Upper lobe of left lung (tissue), 4 donors: ENCODE measurements at regions not wholly inside any gene's neighbourhood (a gene's known extent, or its start where the extent isn't known, plus 50 kb on each side); places are given as distances from the start of the nearest gene placed in this dataset.
A peak's percentile ranks its signal among the peaks of the same experiment; 100 is the strongest.

Source experiments
- EP300 ChIP-seq, 4 donors: sonication (generic); formaldehyde crosslinking; IDR thresholded peaks; one replicate each; pipeline ENCODE4 v1.5.1; 2017; ENCODE audit warnings: antibody characterized with exemption in 4 of 4, control low read depth in 2 of 4
- POLR2A ChIP-seq, 4 donors: fragments of 450-650 bp; IDR thresholded peaks; one replicate each; pipeline ENCODE4 v1.5.1; 2016 to 2017; ENCODE audit warnings: antibody characterized with exemption in 4 of 4, mild to moderate bottlenecking in 2 of 4
- POLR2AphosphoS5 ChIP-seq, 2 donors: sonication (generic); formaldehyde crosslinking; IDR thresholded peaks; one replicate each; pipeline ENCODE4 v1.5.1; 2017; ENCODE audit warnings: antibody characterized with exemption in 2 of 2
- TF ChIP-seq, protein P1 (sequence below), 6 experiments: fragments of 450-650 bp in 4 of 6; fragments of 200-600 bp in 2 of 6; sonication (generic) in 2 of 6; IDR thresholded peaks; one replicate each; pipeline ENCODE4 v1.5.1; 2016 to 2019; ENCODE audit warnings: antibody characterized with exemption in 6 of 6

- TF ChIP-seq, protein P1, sequence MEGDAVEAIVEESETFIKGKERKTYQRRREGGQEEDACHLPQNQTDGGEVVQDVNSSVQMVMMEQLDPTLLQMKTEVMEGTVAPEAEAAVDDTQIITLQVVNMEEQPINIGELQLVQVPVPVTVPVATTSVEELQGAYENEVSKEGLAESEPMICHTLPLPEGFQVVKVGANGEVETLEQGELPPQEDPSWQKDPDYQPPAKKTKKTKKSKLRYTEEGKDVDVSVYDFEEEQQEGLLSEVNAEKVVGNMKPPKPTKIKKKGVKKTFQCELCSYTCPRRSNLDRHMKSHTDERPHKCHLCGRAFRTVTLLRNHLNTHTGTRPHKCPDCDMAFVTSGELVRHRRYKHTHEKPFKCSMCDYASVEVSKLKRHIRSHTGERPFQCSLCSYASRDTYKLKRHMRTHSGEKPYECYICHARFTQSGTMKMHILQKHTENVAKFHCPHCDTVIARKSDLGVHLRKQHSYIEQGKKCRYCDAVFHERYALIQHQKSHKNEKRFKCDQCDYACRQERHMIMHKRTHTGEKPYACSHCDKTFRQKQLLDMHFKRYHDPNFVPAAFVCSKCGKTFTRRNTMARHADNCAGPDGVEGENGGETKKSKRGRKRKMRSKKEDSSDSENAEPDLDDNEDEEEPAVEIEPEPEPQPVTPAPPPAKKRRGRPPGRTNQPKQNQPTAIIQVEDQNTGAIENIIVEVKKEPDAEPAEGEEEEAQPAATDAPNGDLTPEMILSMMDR (IDR thresholded peaks at IDR 0.05), result peak; percentile 45 to 75 (median 61)
- no peak for TF ChIP-seq POLR2A (IDR thresholded peaks at IDR 0.05)
- TF ChIP-seq POLR2AphosphoS5 (IDR thresholded peaks at IDR 0.05), result no peak
- TF ChIP-seq EP300 (IDR thresholded peaks at IDR 0.05), result no peak
Observed at GRCh38 chr2:57906152-57906732, 140.4 kb upstream of the VRK2 start.
